B cell (primary cell): ENCODE measurements at regions not wholly inside any gene's neighbourhood (a gene's known extent, or its start where the extent isn't known, plus 50 kb on each side); places are given as distances from the start of the nearest gene placed in this dataset.

Source experiments
- EZH2 ChIP-seq: IDR thresholded peaks from 2 replicates; pipeline ENCODE4 v1.6.1; 2012; ENCODE audit warnings: borderline replicate concordance, low read depth, mild to moderate bottlenecking, moderate library complexity, low read length; ENCODE audit not compliant: insufficient read depth, poor library complexity, severe bottlenecking
- TF ChIP-seq, protein P1 (sequence below): fragments of 200-600 bp; IDR thresholded peaks from one replicate; pipeline ENCODE4 v1.8.0; 2022; ENCODE audit warnings: antibody characterized with exemption, mild to moderate bottlenecking

DNA sequence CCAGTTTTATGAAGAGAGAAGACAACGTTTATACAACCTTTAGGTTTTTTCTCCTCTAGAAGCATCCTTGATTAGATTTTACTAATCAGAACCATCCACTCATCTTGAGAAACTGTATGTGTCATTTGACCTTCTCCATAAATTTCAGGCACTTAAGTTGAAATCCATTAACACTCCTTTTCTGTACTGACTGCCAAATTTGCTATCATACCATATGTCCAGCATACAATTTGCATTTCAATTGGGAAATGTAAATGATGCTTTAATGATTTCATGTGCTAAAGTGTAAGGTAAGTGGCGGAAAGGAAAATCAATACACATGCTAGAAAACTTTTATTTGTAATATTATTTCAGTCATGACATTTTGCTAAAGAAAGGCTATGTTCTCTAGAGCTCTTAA, 731.6 kb downstream of the GBE1 start:
- TF ChIP-seq, protein P1, sequence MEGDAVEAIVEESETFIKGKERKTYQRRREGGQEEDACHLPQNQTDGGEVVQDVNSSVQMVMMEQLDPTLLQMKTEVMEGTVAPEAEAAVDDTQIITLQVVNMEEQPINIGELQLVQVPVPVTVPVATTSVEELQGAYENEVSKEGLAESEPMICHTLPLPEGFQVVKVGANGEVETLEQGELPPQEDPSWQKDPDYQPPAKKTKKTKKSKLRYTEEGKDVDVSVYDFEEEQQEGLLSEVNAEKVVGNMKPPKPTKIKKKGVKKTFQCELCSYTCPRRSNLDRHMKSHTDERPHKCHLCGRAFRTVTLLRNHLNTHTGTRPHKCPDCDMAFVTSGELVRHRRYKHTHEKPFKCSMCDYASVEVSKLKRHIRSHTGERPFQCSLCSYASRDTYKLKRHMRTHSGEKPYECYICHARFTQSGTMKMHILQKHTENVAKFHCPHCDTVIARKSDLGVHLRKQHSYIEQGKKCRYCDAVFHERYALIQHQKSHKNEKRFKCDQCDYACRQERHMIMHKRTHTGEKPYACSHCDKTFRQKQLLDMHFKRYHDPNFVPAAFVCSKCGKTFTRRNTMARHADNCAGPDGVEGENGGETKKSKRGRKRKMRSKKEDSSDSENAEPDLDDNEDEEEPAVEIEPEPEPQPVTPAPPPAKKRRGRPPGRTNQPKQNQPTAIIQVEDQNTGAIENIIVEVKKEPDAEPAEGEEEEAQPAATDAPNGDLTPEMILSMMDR, result no peak
- no peak for TF ChIP-seq EZH2
